GM12864 (cell line): ENCODE measurements at regions not wholly inside any gene's neighbourhood (a gene's known extent, or its start where the extent isn't known, plus 50 kb on each side); places are given as distances from the start of the nearest gene placed in this dataset.

ENCODE experiments used
- DNase-seq: peaks from one replicate; pipeline ENCODE4 v3.0.0-alpha.2; 2011; ENCODE audit warnings: low read depth
- H3K4me3 ChIP-seq: 2 replicates; pipeline ENCODE4 v1.5.1; 2011; ENCODE audit warnings: mild to moderate bottlenecking, low read depth, low read length, control low read depth
- CTCF ChIP-seq: IDR thresholded peaks from 2 replicates; pipeline ENCODE4 v1.5.1; 2011; ENCODE audit warnings: low read depth, mild to moderate bottlenecking, moderate library complexity, low read length, control low read depth, inconsistent platforms; ENCODE audit errors: missing control alignments

- no peak for DNase-seq
- no peak for TF ChIP-seq CTCF
- no peak overlapping the region for H3K4me3 ChIP-seq
Observed at GRCh38 chr13:106390367-106390766, 145.1 kb downstream of the EFNB2 start.

GRCh38 chr13:106385654-106386053 is 149.8 kb downstream of the EFNB2 start:
- DNase-seq = no peak
- no peak for TF ChIP-seq CTCF
- no peak overlapping the region for H3K4me3 ChIP-seq

- TF ChIP-seq CTCF = no peak
- H3K4me3 ChIP-seq = no peak overlapping the region
- DNase-seq = no peak
Observed at GRCh38 chr13:106384516-106384915, 150.9 kb downstream of the EFNB2 start.

GRCh38 chr13:106383791-106384190 is 151.7 kb downstream of the EFNB2 start:
- H3K4me3 ChIP-seq = no peak overlapping the region
- no peak for DNase-seq
- TF ChIP-seq CTCF = no peak

- no peak for DNase-seq
- no peak for TF ChIP-seq CTCF
- no peak overlapping the region for H3K4me3 ChIP-seq
Observed at GRCh38 chr13:106382534-106382933, 152.9 kb downstream of the EFNB2 start.

GRCh38 chr13:106381091-106381490 is 154.4 kb downstream of the EFNB2 start:
- DNase-seq = no peak
- TF ChIP-seq CTCF = no peak
- H3K4me3 ChIP-seq = no peak overlapping the region

GRCh38 chr13:106377931-106378662 is 157.4 kb downstream of the EFNB2 start:
- no peak overlapping the region for H3K4me3 ChIP-seq
- DNase-seq = no peak
- TF ChIP-seq CTCF = no peak
